HG03558 (cell line): ENCODE measurements at regions not wholly inside any gene's neighbourhood (a gene's known extent, or its start where the extent isn't known, plus 50 kb on each side); places are given as distances from the start of the nearest gene placed in this dataset.

Experiments
- ATAC-seq: cut with Tn5 transposase; IDR thresholded peaks from one replicate; pipeline ENCODE4 v1.9.1; 2021; ENCODE audit warnings: moderate number of reproducible peaks; ENCODE audit not compliant: unreplicated experiment; ENCODE audit errors: extremely low read depth

DNA sequence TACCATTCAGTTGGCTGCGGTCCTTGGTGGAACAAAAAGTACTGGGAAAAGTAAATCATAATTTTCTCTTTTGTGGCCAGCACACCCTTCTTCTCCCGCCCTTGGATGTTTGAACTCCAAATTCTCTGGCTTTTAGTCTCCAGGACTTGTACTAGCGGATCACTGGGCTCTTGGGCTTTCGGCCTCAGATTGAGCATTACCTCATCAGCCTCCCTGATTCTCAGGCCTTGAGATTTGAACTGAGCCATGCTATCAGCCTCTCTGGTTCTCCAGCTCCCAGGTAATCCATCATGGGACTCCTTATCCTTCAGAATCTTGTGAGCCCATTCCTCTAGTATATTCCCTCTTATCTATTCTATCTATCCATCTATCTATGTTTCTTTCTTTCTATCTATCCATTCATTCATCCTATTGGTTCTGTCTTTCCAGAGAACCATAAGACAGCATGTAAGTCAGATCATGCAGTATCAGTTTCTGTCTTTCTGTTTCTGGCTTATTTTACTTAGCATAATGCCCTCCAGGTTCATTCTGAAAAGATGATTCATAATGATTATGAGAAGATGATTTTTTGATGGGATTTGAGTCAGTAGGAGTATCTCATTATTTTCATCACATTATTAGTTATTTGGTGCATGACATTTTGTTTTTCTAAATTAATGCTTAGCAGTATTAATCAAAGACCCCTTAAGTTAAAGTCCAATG lies 814.9 kb downstream of the LRFN5 start:
- peak; percentile 70 for ATAC-seq

DNA sequence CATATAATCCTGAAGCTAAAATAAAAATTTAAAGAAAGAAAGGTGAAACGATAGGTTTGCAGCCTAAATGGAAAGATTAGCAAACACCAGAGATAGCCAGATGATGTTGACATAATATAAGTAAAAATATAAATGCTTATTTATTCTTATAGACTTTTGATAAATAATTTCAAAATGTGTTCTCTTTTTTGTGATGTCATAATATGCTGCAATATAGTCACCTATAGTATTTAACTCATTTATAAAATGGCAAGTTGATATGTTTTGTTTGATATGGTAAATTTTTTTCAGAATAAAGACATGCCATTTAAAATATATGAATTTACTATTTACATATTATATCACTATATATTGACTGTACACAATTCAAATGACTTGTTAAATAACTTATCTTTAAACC lies 813.4 kb downstream of the LRFN5 start:
- no peak for ATAC-seq

DNA sequence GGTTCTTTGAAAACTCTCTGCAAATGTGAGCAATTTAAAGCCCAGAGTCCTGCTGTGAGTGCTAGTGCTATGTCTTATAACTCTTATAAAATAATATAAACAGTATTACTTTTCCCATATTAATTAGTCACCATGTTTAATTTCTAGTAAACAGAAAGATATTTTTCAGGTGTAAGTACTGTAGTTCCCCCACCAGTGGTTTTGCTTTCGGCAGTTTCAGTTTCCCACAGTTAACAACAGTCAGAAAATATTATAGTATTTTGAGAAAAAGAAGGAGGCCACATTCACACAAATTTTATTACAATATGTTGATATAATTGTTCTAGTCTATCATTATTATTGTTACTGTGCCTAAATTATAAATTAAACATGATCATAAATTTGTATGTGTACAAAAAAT lies 800.5 kb downstream of the LRFN5 start:
- no peak for ATAC-seq

DNA sequence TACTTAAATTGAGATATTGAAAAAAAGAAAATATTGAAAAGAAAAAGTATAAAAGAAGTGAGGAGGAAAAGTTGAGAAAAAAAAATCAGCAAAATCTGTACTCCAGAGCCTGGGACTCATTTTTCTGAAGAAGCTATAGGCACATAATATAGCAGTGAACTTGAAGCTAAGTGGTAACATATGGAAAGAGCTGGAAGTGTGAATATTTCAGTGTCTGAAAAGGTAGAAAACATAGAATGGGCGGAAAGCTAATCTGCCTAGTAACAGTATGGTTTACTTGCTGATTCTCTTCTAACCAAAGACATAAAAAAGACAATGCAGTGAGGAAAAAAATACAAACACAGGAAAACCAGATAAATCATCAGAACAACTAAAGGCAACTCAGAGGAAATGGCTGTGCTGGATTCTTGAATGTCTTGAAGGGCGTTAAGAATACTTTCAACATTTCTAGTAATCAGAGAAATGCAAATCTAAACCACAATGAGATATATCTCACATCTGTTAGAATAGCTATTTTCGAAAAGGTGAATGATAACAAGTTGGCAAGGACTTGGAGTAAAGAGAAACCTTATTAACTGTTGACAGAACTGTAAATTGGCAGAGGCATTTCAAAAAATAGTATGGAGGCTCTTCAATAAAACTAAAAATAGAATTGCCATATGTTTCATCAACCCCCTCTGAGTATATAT lies 784.6 kb downstream of the LRFN5 start:
- no peak for ATAC-seq

DNA sequence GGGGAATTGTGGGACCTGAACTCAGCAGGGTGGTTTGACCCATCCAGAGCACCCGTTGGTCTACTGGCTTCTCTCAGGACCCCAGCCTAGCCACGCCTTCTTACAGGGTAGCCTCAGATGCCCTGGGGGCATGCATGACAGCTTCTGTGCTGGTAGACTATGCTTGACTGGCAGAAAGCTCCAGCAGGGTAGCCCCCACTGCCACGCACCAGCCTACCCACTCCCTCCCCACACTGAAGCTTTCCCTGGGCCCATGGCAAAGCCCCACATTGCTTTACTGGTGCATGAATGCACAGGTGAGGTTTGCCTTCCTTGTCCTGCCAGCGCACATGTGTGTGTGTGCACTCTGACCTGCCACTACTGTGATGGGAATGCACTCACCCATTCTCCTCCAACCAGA lies 772.2 kb downstream of the LRFN5 start:
- ATAC-seq, result no peak

DNA sequence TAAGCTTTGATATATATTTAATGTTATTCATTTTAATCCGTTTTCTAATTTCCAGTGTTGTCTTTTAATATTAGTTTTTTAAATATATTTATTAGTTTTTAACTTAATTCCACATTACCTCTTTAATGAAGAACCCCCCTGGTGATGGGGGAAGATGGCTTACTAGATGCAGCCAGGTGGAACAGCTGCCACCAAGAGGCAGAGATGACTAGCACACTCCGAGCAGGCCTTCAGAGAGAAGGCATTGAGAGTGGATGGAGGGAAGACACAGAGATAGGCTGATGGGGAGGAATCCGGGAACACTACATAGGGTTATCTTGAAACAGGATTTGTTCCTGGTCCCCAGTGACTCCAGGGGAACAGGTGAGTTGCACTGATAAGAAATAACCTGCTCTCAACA lies 771.6 kb downstream of the LRFN5 start:
- ATAC-seq, result no peak

DNA sequence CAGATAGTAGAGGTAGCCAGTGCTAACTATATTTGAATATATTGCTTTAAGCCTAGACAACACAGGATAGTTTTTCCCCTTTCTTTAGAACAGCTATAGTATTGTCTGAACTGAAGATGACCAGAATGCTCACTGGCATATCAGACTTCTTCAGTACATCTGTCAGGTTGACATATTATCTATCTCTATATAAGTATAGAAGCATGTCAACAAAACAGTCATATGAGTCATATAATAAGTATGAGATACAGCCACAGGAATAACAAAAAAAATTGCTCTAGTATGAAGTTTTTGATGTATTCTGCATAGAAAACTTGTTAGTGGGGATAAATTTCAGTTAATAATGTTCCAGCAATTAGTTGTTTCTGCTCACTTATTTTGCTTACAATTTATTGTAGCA lies 767.7 kb downstream of the LRFN5 start:
- no peak for ATAC-seq

DNA sequence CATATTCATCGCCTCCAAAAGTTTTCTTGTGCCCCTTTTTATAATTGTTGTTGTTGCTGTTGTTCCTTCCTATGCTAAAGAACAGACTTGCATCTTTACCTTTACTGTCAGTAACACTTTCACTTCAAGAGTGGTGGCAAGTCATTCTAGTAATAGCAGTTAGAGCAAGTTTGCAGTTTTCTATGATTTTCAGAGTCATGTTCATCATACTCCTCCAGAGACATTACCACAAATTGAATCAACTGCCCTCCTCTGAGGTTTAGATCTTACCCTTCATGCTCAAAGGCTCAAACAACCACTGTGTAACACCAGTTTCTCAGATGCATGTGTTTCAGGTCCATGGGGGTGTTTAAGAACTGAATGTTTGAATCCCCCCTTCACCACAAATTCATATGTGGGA lies 763.4 kb downstream of the LRFN5 start:
- ATAC-seq, result no peak

DNA sequence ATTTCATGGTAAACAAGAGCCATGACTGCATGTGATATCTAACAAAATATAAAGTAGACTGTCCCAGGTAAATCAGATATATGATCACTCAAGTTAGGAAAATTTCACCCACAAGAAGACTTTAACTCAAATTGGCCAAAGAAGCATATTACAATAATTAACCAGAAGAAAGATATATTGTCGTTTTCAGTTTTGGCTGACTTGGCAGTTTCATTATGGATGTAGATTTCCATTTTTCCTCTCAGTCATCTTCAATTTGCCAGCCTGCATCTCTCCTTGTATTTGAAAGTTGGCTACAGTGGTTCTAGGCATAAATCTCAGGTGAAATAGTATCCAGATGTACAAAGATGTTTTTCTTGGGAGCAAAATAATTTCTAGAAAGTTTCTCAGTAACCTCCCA lies 761.6 kb downstream of the LRFN5 start:
- ATAC-seq, result no peak

DNA sequence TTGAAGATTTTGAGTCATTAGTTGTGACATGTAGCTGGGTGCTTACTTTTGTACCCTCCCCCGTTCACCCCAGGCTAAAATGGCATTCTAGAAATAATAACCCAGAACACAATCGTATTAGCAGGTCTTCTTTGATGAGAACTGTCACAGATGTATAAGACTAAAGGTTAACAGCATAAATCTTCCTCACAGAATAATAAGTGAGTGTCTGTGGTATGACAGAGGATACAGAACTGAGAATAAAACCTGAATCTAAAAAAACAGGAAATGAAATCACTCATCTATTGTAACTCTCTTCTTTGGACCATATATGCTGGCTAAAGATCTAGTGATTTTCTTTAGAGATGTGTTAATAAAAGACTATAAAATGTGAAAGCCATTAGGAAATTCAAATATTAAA lies 746.6 kb downstream of the LRFN5 start:
- peak; percentile 40 for ATAC-seq

DNA sequence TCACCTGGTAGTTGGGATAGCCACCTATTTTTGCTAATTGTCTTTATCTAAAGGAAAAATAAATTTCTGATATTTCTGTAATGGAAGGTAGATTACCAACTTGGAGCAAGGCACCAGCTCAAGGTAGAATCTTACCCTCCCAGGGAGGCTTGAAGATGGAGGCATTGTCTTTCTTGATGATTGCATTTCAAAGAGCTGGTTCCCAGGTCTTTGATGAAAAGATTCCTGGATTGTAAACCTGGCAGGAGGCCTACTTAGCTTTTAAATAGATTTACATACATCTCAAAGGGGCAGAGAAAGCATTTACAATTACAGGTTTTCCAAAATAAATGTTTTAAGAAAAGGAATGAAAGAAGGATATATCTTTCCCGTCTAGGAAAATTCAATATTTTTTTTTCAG lies 729.2 kb downstream of the LRFN5 start:
- no peak for ATAC-seq

DNA sequence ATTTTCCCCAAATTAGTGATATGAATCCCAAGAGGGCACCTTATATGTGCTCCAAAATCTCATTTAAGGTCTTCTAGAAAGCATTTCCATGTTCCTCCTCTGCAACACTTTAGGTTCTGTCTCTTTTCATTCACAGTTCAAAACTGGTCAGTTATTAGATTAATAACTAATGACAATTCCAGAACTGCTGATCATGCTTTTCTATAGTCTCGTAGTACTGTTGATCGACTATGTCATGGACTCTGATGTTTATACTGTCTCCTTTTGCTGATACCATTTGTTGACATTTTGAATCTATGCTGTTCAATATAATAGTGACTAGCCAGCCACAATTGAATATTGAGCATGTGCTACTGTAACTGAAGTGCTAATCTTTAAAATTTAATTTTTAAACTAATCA lies 728.3 kb downstream of the LRFN5 start:
- ATAC-seq, result no peak

DNA sequence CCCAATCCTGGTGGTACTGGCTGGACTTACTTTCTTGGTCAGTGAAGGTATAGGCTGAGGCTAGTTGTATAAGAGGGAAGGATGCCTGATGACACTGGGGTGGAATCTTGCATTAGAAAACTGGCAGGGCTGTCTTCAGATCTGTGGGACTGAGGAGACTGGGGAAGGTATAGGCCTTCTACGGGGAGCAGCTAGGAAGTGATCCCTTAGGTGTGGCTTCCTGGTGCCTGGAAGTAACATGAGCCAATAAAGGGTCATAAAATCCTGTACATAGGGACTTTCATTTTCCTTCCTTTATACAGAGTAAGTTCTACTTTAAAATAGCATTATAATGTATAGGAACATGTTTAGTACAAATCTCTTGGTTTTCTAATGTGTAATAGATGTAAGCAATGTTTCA lies 716.8 kb downstream of the LRFN5 start:
- no peak for ATAC-seq

DNA sequence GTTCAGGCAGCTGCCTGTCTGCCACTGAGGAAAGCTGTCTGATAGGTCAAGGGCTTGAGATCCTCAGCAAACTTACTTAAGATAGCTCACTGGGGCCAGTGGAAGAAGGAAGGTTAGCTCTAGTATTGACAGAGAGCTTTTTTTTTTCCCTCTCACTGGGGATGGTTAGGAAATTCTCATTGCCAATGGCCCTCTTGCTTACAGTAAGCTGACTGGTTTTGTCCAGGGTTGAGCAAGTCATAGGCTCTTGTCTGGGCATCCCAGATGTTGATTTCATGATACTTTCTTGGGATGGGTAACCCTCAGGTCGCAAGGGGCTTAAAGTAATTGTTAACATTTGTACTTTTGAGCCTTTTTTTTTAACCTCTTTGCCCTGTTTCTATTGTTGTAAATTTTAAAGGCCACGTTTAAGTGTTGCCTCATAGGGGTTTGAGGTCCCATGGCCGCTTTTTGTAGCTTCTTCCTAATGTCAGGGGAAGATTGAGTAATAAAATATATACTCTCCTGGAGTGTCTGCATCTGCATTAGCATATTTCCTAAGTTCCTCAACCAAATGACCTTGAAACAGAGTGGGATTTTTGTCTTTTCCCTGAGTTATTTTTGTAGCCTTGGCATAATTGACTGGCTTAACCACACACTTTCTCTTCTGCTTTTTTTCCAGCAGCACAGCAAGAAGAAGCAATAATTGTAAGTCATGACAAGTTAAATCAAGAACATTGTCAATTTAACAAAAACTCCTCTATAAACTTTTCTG lies 716.0 kb downstream of the LRFN5 start:
- no peak for ATAC-seq

DNA sequence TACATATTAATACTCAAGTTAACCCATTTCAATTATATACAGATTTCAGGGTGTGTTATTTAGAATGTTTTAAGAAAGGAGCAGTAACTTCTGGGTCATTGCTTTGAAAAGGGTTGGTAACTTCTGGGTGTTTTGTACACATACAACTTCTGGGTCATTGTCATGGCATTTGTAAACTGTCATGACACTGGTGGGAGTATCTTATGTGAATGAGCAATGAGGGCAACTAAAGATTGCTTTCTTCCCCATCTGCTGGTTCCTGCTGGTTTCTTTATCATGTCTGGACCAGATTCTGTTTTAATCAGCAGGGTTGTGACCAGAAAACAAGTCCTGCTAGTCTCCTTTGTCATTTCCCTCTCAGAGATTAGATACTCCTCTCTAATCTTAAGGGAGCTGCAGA lies 713.3 kb downstream of the LRFN5 start:
- ATAC-seq, result no peak

DNA sequence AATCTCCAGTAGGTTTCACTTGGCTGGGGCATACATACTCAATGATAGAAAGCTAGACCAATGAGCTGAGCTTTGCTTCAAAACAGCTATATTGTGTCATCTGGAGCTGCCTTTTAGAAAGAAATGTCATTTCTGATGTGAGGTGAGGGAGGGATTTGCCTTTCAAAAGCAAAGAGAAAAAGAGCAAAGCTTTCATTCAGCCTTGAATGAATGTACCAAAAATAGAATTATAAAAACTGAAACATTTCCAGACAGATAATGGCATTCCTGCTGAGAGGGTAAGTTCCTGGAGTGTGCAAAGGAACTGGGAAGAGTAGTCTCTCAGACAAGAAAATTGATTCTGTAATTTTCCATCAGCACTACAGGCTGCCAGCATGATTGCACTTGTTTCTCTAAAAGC lies 710.0 kb downstream of the LRFN5 start:
- ATAC-seq, result no peak

DNA sequence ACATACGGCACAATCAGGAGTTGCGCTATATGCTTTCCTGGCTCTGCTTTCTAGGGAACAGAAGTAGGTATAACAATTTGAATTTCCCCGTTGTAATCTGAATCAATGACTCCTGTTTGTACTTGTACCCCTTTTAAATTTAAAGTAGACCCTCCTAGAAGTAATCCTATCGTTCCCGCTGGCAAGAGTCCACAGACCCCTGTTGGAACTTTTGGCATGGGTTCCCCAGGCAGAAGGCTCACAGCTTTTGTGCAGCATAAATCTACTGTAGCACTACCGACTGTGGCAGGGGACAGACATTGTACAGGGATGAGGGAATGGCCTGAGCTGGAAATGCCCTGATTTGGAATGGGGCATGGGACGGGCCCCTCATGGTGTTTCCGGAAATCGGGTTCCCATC lies 705.2 kb downstream of the LRFN5 start:
- ATAC-seq, result no peak

DNA sequence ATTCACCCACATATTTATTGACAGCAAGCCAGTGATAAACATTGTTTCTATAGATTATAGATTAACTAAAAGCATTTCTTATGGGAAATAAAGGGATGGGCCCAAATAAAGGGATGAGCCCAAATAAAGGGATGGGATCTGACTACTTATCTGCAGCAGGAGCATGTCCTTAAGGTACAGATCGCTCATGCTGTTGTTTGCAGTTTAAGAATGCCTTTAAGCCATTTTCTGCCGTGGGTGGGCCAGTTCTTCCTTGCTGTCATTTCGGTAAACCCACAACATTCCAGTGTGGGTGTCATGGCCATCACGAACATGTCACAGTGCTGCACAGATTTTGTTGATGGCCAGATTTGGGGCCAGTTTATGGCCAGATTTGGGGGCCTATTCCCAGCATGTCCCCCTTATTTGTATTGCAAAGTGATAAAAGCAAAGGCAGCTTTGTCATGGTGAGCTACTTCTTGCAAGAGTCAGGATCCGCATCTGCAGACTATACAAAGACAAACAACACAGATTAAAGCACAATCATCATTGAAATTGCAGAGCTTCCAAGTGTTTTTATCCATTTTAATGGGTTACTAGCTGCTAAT lies 700.7 kb downstream of the LRFN5 start:
- ATAC-seq, result no peak

DNA sequence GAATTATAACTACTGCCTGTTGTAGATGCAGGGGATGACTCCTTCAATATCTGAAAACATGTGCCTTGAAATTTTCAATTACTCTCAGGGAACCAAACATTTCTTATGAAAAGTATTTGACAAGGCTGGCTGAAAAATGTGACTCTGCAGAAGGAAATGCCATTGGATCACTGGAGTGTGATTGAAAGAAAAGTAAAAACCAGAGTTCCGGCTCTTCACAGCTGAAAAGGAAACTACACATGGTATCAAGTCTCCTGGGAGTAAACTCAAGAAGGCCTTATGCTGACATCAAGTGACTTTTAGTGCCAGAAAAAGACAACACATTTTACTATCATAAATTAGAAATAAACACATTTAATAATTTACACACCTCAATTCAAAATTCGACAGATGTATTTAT lies 693.0 kb downstream of the LRFN5 start:
- ATAC-seq, result peak; percentile 95

DNA sequence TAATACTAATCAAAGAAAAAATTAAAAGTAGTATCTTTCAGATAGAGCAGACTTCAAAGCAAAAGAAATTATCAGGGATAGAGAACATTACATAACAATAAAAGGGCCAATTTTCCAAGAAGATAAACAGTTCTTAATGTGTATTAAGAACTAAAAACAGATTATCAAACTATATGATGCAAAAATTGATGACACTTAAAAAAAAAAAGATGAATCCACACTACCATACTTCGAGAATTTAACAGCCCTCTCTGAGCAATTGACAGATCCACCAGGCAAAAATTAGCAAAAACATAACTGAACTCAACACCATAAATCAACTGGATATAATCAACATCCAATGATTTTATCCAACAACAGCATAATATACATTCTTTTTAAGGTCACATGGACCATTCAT lies 686.5 kb downstream of the LRFN5 start:
- no peak for ATAC-seq

DNA sequence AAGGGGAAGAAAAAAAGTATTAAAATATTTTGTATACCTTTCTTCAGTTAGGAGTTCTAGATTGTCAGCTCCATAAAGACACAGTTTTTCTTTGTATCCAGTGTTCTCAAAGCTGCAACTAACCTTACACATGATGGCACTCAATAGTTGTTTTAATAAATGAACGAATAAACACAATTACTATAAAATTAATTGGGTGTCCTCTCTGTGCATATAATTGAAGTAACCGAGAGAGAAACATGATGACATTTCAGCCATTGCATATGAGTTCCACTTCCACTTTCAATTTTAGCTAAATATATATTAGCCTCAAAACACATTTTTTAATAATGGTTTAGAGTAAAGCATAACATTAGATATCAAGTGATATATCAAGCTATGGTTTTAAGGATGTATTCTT lies 671.2 kb downstream of the LRFN5 start:
- ATAC-seq, result no peak
